ENCODE measurements at regions not wholly inside any gene's neighbourhood (a gene's known extent, or its start where the extent isn't known, plus 50 kb on each side); places are given as distances from the start of the nearest gene placed in this dataset.

GRCh38 chr2:63716146-63716545, 125.5 kb upstream of the UGP2 start:
- no peak for TF ChIP-seq CTCF (IDR thresholded peaks at IDR 0.05)
- no peak for TF ChIP-seq EZH2 (IDR thresholded peaks at IDR 0.05; ENCODE audit: borderline replicate concordance, insufficient read depth, low read depth, low read length, poor library complexity, severe bottlenecking)

Data from B cell (primary cell).